ENCODE measurements at regions not wholly inside any gene's neighbourhood (a gene's known extent, or its start where the extent isn't known, plus 50 kb on each side); places are given as distances from the start of the nearest gene placed in this dataset.
"Not testable (repeated sequence)": the region's sequence is repeated elsewhere in the genome, so short reads cannot be mapped to it uniquely, and the experiment has no call there.

DNA sequence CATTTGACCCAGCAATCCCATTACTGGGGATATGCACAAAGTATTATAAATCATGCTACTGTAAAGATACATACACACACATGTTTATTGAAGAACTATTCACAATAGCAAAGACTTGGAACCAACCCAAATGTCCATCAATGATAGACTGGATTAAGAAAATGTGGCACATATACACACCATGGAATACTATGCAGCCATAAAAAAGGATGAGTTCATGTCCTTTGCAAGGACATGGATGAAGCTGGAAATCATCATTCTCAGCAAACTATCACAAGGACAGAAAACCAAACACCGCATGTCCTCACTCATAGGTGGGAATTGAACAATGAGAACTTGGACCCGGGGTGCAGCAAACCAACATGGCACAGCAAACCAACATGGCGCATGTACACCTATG, 215.5 kb upstream of the DUSP10 start:
- H3K27ac Mint-ChIP-seq; H3K36me3 Mint-ChIP-seq (ENCODE audit: low read depth); H3K4me3 Mint-ChIP-seq; DNase-seq (ENCODE audit: low spot score): not testable (repeated sequence)
- H3K4me1 Mint-ChIP-seq (ENCODE audit: low read depth) = peaks cover 18% of the 10 kb centered on the region
- peaks cover 13% of the 10 kb centered on the region for H3K27me3 Mint-ChIP-seq (ENCODE audit: low read depth)
- H3K9me3 Mint-ChIP-seq = peaks cover 15% of the 10 kb centered on the region

- no peaks in the 10 kb centered on the region for H3K36me3 Mint-ChIP-seq (ENCODE audit: low read depth)
- no peaks in the 10 kb centered on the region for H3K4me1 Mint-ChIP-seq (ENCODE audit: low read depth)
- H3K27ac Mint-ChIP-seq = no peak overlapping the region
- DNase-seq (ENCODE audit: low spot score) = no peak
- H3K27me3 Mint-ChIP-seq (ENCODE audit: low read depth) = peaks cover 9% of the 10 kb centered on the region
- H3K9me3 Mint-ChIP-seq = peaks cover 4% of the 10 kb centered on the region
- H3K4me3 Mint-ChIP-seq = no peak overlapping the region
Measured at GRCh38 chr1:221949996-221950395, 208.1 kb upstream of the DUSP10 start.

DNA sequence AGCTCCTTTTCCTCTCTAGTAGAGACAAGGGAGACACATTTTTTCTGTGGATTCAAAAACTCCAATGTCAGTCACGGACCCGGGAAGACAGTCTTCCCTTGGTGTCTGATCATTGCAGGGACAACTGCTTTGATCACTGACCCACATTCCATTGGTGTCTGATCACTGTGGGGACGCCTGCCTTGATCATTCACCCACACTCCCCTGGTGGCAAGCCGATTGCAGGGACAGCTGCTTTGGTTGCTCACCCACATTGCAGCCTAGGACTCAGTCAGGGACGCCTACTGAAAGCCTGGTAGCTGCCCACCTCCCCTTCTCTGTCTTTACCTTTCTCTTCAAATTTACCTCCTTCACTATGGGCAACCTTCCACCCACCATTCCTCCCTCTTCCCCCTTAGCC, 206.6 kb upstream of the DUSP10 start:
- Mint-ChIP-seq H3K36me3 (ENCODE audit: low read depth) (no peaks in the 10 kb centered on the region), H3K4me1 (ENCODE audit: low read depth) (no peaks in the 10 kb centered on the region), H3K9me3 (peaks cover 9% of the 10 kb centered on the region), H3K27me3 (ENCODE audit: low read depth) (no peaks in the 10 kb centered on the region), H3K4me3 (no peak overlapping the region), H3K27ac (no peak overlapping the region)
- DNase-seq (ENCODE audit: low spot score) = no peak

GRCh38 chr1:221947731-221948130, 205.8 kb upstream of the DUSP10 start:
- no peak for DNase-seq (ENCODE audit: low spot score)
- Mint-ChIP-seq H3K4me1 (ENCODE audit: low read depth) (no peaks in the 10 kb centered on the region), H3K9me3 (peaks cover 12% of the 10 kb centered on the region), H3K36me3 (ENCODE audit: low read depth) (no peaks in the 10 kb centered on the region), H3K27me3 (ENCODE audit: low read depth) (no peaks in the 10 kb centered on the region), H3K4me3 (no peak overlapping the region), H3K27ac (no peak overlapping the region)

DNA sequence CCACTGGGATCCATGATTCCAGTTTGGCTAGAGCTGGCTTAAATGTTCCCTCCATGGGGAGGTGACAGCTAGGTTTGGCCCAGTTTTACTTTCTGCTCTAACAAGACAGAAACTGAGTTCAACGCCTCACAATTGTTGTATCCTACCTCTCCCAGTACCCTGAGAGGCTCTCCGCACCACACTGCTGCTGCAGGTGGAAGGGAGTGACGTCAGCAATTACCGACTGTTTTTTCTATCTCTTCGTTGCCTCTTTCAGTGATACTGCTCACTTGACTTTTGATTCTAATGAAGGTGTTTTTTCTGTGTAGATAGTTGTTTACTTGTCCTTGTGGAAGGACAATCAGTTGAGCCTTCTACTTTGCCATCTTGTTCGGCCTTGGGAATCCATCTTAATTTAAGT, 204.9 kb upstream of the DUSP10 start:
- no peaks in the 10 kb centered on the region for H3K4me1 Mint-ChIP-seq (ENCODE audit: low read depth)
- H3K9me3 Mint-ChIP-seq = peaks cover 12% of the 10 kb centered on the region
- DNase-seq (ENCODE audit: low spot score) = no peak
- H3K36me3 Mint-ChIP-seq (ENCODE audit: low read depth) = no peaks in the 10 kb centered on the region
- no peak overlapping the region for H3K27ac Mint-ChIP-seq
- H3K4me3 Mint-ChIP-seq = no peak overlapping the region
- H3K27me3 Mint-ChIP-seq (ENCODE audit: low read depth) = no peaks in the 10 kb centered on the region

GRCh38 chr1:221945669-221946068, 203.8 kb upstream of the DUSP10 start:
- no peaks in the 10 kb centered on the region for H3K4me1 Mint-ChIP-seq (ENCODE audit: low read depth)
- no peak overlapping the region for H3K4me3 Mint-ChIP-seq
- no peaks in the 10 kb centered on the region for H3K27me3 Mint-ChIP-seq (ENCODE audit: low read depth)
- no peak overlapping the region for H3K27ac Mint-ChIP-seq
- no peak for DNase-seq (ENCODE audit: low spot score)
- peaks cover 12% of the 10 kb centered on the region for H3K9me3 Mint-ChIP-seq
- no peaks in the 10 kb centered on the region for H3K36me3 Mint-ChIP-seq (ENCODE audit: low read depth)

DNA sequence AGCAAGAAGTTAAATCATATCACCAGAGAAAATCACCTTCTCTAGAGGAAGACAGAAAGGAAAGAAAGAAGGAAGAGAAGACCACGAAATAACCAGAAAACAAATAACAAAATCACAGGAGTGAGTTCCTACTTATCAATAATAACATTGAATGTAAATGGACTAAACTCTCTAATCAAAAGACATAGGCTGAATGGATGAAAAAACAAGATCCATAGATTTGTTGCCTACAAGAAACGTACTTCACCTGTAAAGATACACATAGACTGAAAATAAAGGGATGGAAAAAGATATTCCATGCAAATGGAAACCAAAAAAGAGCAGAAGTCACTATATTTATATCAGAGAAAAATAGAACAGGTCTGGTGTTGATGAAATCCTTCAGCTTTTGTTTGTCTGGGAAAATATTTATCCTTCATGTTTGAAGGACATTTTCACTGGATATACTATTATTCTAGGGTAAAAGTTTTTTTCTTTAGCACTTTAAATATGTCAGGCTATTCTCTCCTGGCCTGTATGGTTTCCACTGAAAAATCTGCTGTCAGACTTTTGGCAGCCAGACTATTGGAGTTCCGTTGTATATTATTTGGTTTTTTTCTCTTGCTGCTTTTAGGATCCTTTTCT, 202.5 kb upstream of the DUSP10 start:
- DNase-seq (ENCODE audit: low spot score) = no peak
- no peak overlapping the region for H3K27ac Mint-ChIP-seq
- no peaks in the 10 kb centered on the region for H3K36me3 Mint-ChIP-seq (ENCODE audit: low read depth)
- H3K4me1 Mint-ChIP-seq (ENCODE audit: low read depth) = no peaks in the 10 kb centered on the region
- H3K4me3 Mint-ChIP-seq = no peak overlapping the region
- peaks cover 12% of the 10 kb centered on the region for H3K9me3 Mint-ChIP-seq
- H3K27me3 Mint-ChIP-seq (ENCODE audit: low read depth) = no peaks in the 10 kb centered on the region

DNA sequence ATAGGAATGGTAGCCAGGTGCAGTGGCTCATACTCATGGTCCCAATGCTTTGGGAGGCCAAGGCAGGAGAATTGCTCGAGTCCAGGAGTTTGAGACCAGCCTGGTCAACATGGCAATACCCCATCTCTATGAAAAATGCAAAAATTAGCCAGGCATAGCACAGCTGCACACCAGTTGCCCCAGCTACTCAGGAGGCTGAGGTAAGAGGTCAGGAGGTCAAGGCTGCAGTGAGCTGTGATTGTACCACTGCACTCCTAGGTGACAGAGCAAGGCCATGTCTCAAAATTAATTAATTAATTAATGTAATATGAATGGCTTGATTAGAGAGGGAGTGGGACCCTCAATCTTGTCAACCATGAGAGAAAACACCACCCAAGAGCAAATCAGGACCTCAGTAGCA, 198.7 kb upstream of the DUSP10 start:
- H3K4me1 Mint-ChIP-seq (ENCODE audit: low read depth) = no peaks in the 10 kb centered on the region
- no peak for DNase-seq (ENCODE audit: low spot score)
- H3K27ac Mint-ChIP-seq = no peak overlapping the region
- no peak overlapping the region for H3K4me3 Mint-ChIP-seq
- H3K36me3 Mint-ChIP-seq (ENCODE audit: low read depth) = no peaks in the 10 kb centered on the region
- H3K9me3 Mint-ChIP-seq = peaks cover 8% of the 10 kb centered on the region
- no peaks in the 10 kb centered on the region for H3K27me3 Mint-ChIP-seq (ENCODE audit: low read depth)

DNA sequence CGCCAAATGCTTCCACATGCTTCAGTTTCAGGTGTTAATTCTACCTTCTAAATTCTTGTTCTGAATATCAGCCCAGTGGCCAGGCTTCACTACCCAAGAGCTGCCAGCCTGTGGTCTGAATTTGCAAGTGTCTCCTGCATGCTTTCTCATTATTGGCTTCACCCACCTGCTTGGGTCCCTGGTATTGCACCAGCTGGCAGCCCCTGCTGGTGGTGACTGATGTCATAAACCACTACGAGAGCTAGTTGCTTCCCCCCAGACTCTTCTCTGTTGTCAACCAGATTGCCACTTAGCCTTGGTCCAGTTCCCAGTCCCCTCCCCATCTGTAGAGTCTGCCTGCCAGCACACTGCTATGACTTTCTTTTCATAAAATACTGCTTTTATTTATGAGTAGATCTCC, 197.7 kb upstream of the DUSP10 start:
- H3K27me3 Mint-ChIP-seq (ENCODE audit: low read depth) = no peaks in the 10 kb centered on the region
- no peaks in the 10 kb centered on the region for H3K4me1 Mint-ChIP-seq (ENCODE audit: low read depth)
- no peak overlapping the region for H3K4me3 Mint-ChIP-seq

GRCh38 chr1:221937155-221937953, 195.5 kb upstream of the DUSP10 start:
- peaks cover 7% of the 10 kb centered on the region for H3K27me3 Mint-ChIP-seq (ENCODE audit: low read depth)
- no peak for DNase-seq (ENCODE audit: low spot score)
- H3K36me3 Mint-ChIP-seq (ENCODE audit: low read depth) = no peaks in the 10 kb centered on the region
- H3K4me1 Mint-ChIP-seq (ENCODE audit: low read depth) = no peaks in the 10 kb centered on the region
- no peak overlapping the region for H3K27ac Mint-ChIP-seq
- no peaks in the 10 kb centered on the region for H3K9me3 Mint-ChIP-seq
- H3K4me3 Mint-ChIP-seq = no peak overlapping the region

More for the DNA sequence above, 197.7 kb upstream of the DUSP10 start:
- no peak overlapping the region for H3K27ac Mint-ChIP-seq
- peaks cover 8% of the 10 kb centered on the region for H3K9me3 Mint-ChIP-seq
- H3K36me3 Mint-ChIP-seq (ENCODE audit: low read depth) = no peaks in the 10 kb centered on the region
- DNase-seq (ENCODE audit: low spot score) = no peak

GRCh38 chr1:221933814-221934213, 191.9 kb upstream of the DUSP10 start:
- no peak overlapping the region for H3K4me3 Mint-ChIP-seq
- H3K4me1 Mint-ChIP-seq (ENCODE audit: low read depth) = no peaks in the 10 kb centered on the region
- no peak for DNase-seq (ENCODE audit: low spot score)
- H3K27ac Mint-ChIP-seq = no peak overlapping the region
- H3K9me3 Mint-ChIP-seq = no peaks in the 10 kb centered on the region
- no peaks in the 10 kb centered on the region for H3K36me3 Mint-ChIP-seq (ENCODE audit: low read depth)
- peaks cover 23% of the 10 kb centered on the region for H3K27me3 Mint-ChIP-seq (ENCODE audit: low read depth)

DNA sequence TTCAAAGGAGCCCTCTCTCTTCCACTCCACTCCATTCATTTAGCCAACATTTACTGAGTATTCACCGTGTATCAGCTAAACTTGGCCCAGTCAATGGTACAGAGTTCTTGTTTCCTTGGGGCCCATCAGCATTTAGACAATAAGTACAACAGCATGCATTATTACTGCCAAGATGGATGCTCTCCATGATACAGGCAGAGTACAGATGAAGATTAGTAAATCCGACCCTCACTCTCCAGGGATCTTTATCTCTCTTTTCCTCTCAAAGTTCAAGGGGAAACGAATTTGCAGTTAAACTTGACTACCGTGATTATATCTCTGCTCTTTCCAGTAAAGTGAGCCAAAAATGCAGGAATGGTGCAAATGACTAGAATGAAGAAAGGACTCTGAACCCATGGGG, 184.6 kb upstream of the DUSP10 start:
- no peak overlapping the region for H3K27ac Mint-ChIP-seq
- DNase-seq (ENCODE audit: low spot score) = no peak
- H3K4me1 Mint-ChIP-seq (ENCODE audit: low read depth) = no peaks in the 10 kb centered on the region
- no peaks in the 10 kb centered on the region for H3K36me3 Mint-ChIP-seq (ENCODE audit: low read depth)
- H3K27me3 Mint-ChIP-seq (ENCODE audit: low read depth) = peaks cover 15% of the 10 kb centered on the region
- no peaks in the 10 kb centered on the region for H3K9me3 Mint-ChIP-seq
- no peak overlapping the region for H3K4me3 Mint-ChIP-seq

DNA sequence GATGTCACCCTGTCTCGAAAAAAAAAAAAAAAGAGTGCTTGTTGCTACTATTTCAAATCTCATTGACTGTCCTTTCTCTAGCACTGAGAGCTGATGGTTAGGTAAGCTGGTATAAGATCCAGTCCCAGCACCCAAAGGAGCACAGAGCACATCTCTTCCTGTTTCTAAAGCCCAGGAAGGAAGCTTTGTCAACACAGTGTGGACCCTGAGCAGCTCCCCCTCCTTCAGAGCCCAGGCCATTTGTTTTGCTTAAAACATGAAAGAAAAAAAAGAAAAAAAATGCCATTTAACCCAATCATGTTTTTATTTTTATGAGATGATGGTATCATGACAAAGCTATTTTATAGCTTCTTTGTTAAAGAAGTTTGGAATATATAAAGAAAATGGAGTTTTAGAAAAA, 184.1 kb upstream of the DUSP10 start:
- DNase-seq (ENCODE audit: low spot score) = no peak
- H3K4me3 Mint-ChIP-seq = no peak overlapping the region

GRCh38 chr1:221923929-221924598, 182.2 kb upstream of the DUSP10 start:
- Mint-ChIP-seq H3K27ac (no peak overlapping the region), H3K9me3 (no peaks in the 10 kb centered on the region), H3K4me1 (ENCODE audit: low read depth) (no peaks in the 10 kb centered on the region), H3K4me3 (no peak overlapping the region), H3K36me3 (ENCODE audit: low read depth) (no peaks in the 10 kb centered on the region), H3K27me3 (ENCODE audit: low read depth) (peaks cover 2% of the 10 kb centered on the region)
- no peak for DNase-seq (ENCODE audit: low spot score)

More for the DNA sequence above, 184.1 kb upstream of the DUSP10 start:
- H3K9me3 Mint-ChIP-seq = no peaks in the 10 kb centered on the region
- H3K27ac Mint-ChIP-seq = no peak overlapping the region
- no peaks in the 10 kb centered on the region for H3K4me1 Mint-ChIP-seq (ENCODE audit: low read depth)
- H3K27me3 Mint-ChIP-seq (ENCODE audit: low read depth) = peaks cover 14% of the 10 kb centered on the region
- H3K36me3 Mint-ChIP-seq (ENCODE audit: low read depth) = no peaks in the 10 kb centered on the region

All from T-helper 2 cell treated with Interferon-gamma antibody and Interleukin-4, amounts not matched to agents 5 μg/mL and 100 μg/mL, for 36 hours (primary cell).